OCI-LY3 (cell line): ENCODE measurements at regions not wholly inside any gene's neighbourhood (a gene's known extent, or its start where the extent isn't known, plus 50 kb on each side); places are given as distances from the start of the nearest gene placed in this dataset.

ENCODE experiments used
- CTCF ChIP-seq: fragments of 200-600, 300-600 bp; sonication (generic); IDR thresholded peaks from 2 replicates; pipeline ENCODE4 v1.5.1; 2014; ENCODE audit warnings: antibody characterized with exemption, low read length, low read depth
- EZH2phosphoT487 ChIP-seq: fragments of 200-600 bp; shearing (Covaris generic); IDR thresholded peaks from 2 replicates; pipeline ENCODE4 v1.6.1; 2018; ENCODE audit warnings: antibody characterized with exemption, mixed run types, low read depth

DNA sequence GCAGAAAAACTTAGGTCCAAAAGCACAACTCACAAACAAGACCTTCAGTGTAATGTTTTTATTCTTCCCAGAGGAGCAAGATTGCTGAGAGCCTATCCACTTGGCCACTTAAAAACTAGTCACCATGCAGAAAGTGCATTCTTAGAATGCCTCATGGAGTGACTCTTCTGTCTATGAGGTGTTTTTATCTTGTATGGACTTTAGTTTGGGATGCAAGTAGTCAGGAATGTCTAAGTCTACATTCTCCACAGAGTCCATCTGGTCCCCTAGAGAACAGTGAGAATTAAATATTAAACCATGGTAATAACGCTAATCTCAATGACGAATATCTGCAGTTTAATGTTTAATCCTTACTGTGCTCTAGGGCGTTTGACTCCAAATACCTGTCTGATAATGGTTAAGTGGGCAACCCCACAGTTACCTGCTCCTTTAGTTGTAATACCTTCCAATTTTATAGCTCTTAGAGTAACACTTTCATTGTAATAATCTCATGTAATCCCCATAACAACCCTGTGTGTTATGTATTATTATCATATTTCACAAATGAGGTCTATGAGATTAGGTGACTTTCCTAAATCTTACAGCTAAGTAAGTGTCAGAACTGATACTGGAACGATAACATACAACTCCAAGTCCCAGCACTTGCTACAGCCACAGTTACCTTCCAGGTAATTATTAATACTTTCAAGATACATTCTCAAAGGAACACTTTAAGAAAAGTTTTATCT, 235.6 kb upstream of the JADE1 start:
- TF ChIP-seq CTCF = no peak
- no peak for TF ChIP-seq EZH2phosphoT487
